ENCODE measurements at regions not wholly inside any gene's neighbourhood (a gene's known extent, or its start where the extent isn't known, plus 50 kb on each side); places are given as distances from the start of the nearest gene placed in this dataset.

DNA sequence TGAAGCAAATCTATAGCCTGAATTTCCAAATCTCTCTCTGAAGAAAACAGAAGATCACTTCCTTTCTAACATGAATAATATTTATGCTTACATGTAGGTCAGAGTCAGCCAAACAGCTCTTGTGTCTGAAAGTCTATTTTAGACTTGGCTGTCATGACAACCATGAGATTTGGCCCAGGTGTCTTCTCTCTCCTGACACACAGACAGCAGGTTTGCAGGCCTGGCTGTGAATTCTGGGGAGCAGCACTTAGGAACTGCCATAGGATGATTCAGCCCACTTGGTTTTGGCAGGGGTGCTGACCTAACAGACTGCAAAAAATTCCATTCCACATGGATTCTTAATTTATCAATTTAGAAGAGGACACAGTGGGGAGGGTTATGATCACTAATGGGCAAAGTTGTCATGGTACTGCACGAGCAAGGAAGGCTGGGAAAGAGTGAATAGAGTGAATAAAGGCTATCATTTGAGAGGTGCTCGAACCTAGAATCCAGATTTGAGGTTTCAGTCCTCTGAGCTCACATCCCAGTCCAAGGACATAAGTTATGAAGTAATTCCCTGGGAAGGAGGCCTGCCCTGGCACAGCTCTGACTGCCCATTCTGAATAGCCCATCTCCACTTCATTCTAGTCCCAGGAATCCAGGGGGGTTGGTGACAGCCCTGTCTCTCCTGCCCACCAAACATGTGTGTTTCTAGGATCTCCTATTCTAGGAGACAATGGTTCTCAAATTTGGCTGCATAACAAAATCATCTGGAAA is 453.9 kb upstream of the TRIB2 start:
- Histone ChIP-seq H2AFZ (ENCODE audit: low read depth, low read length) (no peak overlapping the region), H3K9me1 (replicated peaks; ENCODE audit: control insufficient read depth, extremely low read depth, insufficient read depth, low read length) (no peaks in the 10 kb centered on the region), H3K36me3 (ENCODE audit: control insufficient read depth in 2 of 2, extremely low read depth in 1 of 2, insufficient read depth in 2 of 2, low read length in 2 of 2) (no peaks in the 10 kb centered on the region), H3K27ac (ENCODE audit: insufficient read depth, low read depth, low read length) (no peak overlapping the region), H3K4me3 (replicated peaks in 1 of 3; ENCODE audit: insufficient read depth in 1 of 3, low read depth in 1 of 3, low read length in 3 of 3) (no peak overlapping the region), H3K9me3 (replicated peaks; ENCODE audit: control insufficient read depth, insufficient read depth, low read length) (no peaks in the 10 kb centered on the region), H3K79me2 (ENCODE audit: control insufficient read depth, insufficient read depth, low read length) (no peaks in the 10 kb centered on the region), H3K4me2 (ENCODE audit: insufficient read depth, low read length) (no peak overlapping the region), H3K4me1 (ENCODE audit: control insufficient read depth, extremely low read depth, insufficient read depth, low read length) (no peaks in the 10 kb centered on the region), H3K27me3 (ENCODE audit: control insufficient read depth in 2 of 2, insufficient read depth in 2 of 2, low read length in 2 of 2) (no peaks in the 10 kb centered on the region), H3K9ac (replicated peaks; ENCODE audit: extremely low read depth, insufficient read depth, low read length) (no peak overlapping the region), H4K20me1 (replicated peaks; ENCODE audit: control insufficient read depth, extremely low read depth, insufficient read depth, low read length) (no peaks in the 10 kb centered on the region)
- POLR2A ChIA-PET: no interaction called here
- dilution Hi-C loops (cut with MboI; ENCODE audit: extremely low pct_ligation_motif_present, low sequenced_read_pairs) (no loop called here), intact Hi-C loops (cut with micrococcal nuclease) (no loop called here)
- FAIRE-seq (no peak), DNase-seq (ENCODE audit: low read depth, low spot score) (no peak)
- CTCF ChIA-PET: no interaction called here
- BruUV-seq (replicated peaks): no TSS peak
- TF ChIP-seq POLR2A (IDR thresholded peaks at IDR 0.05; ENCODE audit: low read depth, low read length): no peak
- no peak for TF ChIP-seq JUN (IDR thresholded peaks at IDR 0.05; ENCODE audit: borderline replicate concordance, insufficient read depth, insufficient read length, low read depth)
- TF ChIP-seq, protein P1, sequence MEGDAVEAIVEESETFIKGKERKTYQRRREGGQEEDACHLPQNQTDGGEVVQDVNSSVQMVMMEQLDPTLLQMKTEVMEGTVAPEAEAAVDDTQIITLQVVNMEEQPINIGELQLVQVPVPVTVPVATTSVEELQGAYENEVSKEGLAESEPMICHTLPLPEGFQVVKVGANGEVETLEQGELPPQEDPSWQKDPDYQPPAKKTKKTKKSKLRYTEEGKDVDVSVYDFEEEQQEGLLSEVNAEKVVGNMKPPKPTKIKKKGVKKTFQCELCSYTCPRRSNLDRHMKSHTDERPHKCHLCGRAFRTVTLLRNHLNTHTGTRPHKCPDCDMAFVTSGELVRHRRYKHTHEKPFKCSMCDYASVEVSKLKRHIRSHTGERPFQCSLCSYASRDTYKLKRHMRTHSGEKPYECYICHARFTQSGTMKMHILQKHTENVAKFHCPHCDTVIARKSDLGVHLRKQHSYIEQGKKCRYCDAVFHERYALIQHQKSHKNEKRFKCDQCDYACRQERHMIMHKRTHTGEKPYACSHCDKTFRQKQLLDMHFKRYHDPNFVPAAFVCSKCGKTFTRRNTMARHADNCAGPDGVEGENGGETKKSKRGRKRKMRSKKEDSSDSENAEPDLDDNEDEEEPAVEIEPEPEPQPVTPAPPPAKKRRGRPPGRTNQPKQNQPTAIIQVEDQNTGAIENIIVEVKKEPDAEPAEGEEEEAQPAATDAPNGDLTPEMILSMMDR (IDR thresholded peaks at IDR 0.05; ENCODE audit: extremely low read depth in 1 of 2, insufficient read depth in 1 of 2, low read depth in 1 of 2, low read length in 2 of 2): no peak
- no peak for TF ChIP-seq GATA2 (IDR thresholded peaks at IDR 0.05; ENCODE audit: insufficient read depth, insufficient read length, low read depth, low read length)
- TF ChIP-seq EZH2 (IDR thresholded peaks at IDR 0.05; ENCODE audit: borderline replicate concordance, low read depth, low read length, severe bottlenecking): no peak
- TF ChIP-seq, protein P2, sequence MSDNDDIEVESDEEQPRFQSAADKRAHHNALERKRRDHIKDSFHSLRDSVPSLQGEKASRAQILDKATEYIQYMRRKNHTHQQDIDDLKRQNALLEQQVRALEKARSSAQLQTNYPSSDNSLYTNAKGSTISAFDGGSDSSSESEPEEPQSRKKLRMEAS (IDR thresholded peaks at IDR 0.05; ENCODE audit: insufficient read depth, insufficient read length): no peak
- TF ChIP-seq FOS (IDR thresholded peaks at IDR 0.05; ENCODE audit: borderline replicate concordance, insufficient read depth, low read length): no peak
- no peak for TF ChIP-seq POLR2AphosphoS5 (IDR thresholded peaks at IDR 0.05; ENCODE audit: insufficient read depth, low read depth, low read length)
- no peak for TF ChIP-seq MYC (IDR thresholded peaks at IDR 0.05; ENCODE audit: low read depth, low read length)

Measured in endothelial cell of umbilical vein (primary cell).